Coronary artery (tissue), 2 donors: ENCODE measurements at regions not wholly inside any gene's neighbourhood (a gene's known extent, or its start where the extent isn't known, plus 50 kb on each side); places are given as distances from the start of the nearest gene placed in this dataset.

Source experiments
- DNase-seq: peaks from one replicate; pipeline ENCODE4 v3.0.0-alpha.2; 2017; ENCODE audit warnings: low spot score
- H3K27ac ChIP-seq, 2 donors: fragments of 200-600 bp; sonication (generic); one replicate each; pipeline ENCODE4 v1.5.1; 2016 to 2019
- H3K4me3 ChIP-seq: fragments of 200-600 bp; sonication (generic); 2 replicates; pipeline ENCODE4 v1.5.1; 2016; ENCODE audit warnings: mild to moderate bottlenecking, moderate library complexity
- TF ChIP-seq, protein P1 (sequence below): fragments of 200-600 bp; sonication (generic); IDR thresholded peaks from one replicate; pipeline ENCODE4 v1.5.1; 2019; ENCODE audit warnings: antibody characterized with exemption

DNA sequence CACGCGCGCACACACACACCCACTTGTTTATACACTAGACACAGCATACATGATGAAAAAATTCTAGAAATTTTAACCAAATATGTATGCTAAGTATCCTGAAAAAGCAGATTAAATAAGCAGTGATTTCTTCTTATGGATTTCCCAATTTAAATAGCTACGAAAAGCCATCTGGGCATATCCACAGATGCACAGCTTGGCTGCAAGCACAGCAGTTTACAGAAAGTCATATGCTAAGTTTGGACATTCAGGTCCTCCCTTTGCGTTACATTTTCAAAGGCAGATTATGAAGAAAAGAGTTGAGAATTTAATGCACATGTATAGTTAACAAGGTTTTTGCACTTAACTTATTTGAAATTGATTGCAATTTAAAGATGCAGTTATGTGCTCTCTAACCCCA, 542.2 kb upstream of the EPHA5 start:
- H3K4me3 ChIP-seq, result no peak overlapping the region
- no peak overlapping the region for H3K27ac ChIP-seq
- TF ChIP-seq, protein P1, sequence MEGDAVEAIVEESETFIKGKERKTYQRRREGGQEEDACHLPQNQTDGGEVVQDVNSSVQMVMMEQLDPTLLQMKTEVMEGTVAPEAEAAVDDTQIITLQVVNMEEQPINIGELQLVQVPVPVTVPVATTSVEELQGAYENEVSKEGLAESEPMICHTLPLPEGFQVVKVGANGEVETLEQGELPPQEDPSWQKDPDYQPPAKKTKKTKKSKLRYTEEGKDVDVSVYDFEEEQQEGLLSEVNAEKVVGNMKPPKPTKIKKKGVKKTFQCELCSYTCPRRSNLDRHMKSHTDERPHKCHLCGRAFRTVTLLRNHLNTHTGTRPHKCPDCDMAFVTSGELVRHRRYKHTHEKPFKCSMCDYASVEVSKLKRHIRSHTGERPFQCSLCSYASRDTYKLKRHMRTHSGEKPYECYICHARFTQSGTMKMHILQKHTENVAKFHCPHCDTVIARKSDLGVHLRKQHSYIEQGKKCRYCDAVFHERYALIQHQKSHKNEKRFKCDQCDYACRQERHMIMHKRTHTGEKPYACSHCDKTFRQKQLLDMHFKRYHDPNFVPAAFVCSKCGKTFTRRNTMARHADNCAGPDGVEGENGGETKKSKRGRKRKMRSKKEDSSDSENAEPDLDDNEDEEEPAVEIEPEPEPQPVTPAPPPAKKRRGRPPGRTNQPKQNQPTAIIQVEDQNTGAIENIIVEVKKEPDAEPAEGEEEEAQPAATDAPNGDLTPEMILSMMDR, result no peak
- no peak for DNase-seq

DNA sequence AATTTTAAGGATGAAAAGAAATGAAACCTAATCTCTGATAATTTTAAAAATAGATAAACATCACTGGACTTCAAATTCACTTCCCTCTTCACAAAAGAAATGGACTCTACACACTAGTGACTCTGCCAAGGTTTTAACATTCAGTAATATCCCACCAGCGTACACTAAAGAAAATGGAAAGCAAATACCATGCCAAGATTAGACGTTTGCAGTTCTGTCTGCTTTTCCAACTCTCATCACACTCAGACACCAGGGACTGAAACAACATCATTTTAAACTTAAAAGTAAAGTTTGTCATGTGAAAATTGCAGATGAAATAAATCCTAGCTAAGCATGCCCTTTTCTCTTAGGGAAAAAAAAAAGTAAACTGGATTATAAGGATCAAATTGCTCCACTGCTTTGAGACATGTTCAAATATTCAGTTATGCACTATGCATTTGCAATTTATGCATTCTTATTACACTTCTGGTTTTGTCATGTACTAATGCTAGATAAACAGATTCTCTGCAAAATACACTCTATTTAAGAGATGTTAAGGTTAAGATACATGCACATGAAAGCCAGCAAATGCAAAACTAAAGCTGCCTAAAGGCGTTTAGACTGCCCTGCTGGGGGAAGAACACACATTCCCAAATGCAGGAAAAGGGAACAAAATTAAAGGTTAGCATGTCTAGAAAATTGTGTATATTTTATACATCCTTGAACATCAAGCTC, 534.4 kb upstream of the EPHA5 start:
- TF ChIP-seq, protein P1, result no peak
- Histone ChIP-seq H3K4me3 (no peak overlapping the region), H3K27ac (no peak overlapping the region)
- DNase-seq, result no peak

DNA sequence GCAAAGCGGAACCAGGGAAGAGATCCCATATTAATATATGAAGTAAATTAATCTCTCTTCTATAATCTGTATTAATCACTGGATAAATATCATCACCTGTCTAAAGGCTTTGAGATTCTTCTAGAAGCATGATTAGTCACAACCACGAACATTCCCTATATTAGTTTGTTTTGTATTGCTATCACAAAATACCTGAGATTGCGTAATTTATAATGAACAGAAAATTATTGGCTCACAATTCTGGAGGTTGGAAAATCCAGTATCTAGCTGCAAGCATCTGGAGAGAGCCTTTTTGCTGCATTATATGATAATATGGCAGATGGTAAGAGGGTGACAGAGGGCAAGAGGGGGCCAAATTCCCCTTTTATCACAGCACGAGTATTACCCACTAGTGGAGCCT, 532.6 kb upstream of the EPHA5 start:
- TF ChIP-seq, protein P1, result no peak
- no peak overlapping the region for H3K27ac ChIP-seq
- H3K4me3 ChIP-seq, result no peak overlapping the region
- DNase-seq, result no peak

DNA sequence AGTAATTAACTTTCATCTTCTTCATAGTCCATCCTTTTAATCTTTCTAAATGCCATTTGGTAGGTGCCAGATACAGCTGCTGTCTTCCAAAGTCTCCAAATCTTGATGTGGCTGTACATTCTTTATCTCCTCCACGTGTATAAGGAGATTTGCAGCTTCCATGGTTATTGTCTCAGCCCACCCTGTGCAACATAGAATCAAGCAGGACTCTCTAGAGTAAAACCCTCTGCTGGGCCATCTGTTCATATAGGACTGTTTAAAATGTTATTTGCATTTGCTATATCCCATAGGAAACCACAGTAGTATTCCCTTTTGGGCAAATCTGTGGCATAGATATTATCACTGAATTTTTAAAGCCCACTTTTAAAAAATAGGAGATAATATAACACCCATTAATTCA, 527.2 kb upstream of the EPHA5 start:
- Histone ChIP-seq H3K4me3 (no peak overlapping the region), H3K27ac (no peak overlapping the region)
- TF ChIP-seq, protein P1, result no peak
- DNase-seq, result no peak

DNA sequence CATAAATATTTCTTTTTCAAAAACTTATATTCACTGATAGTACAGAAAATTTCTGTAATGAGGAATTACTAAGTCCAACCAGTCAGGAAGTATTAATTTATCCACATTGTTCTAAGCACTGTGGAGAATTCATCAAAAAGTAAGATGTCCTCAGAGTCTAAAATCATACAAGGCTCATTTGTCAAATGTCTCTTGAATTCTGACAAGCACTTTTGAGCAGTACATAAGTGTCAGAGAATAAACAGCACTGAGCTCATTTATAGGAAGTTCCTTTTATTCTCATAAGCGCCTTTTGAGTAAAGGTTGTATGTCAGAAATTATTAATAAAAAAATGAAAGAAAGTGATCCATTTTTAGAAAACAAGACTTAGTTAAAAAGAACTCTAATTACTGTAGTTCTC, 523.2 kb upstream of the EPHA5 start:
- Histone ChIP-seq H3K4me3 (no peak overlapping the region), H3K27ac (no peak overlapping the region)
- TF ChIP-seq, protein P1, result no peak
- DNase-seq, result no peak

DNA sequence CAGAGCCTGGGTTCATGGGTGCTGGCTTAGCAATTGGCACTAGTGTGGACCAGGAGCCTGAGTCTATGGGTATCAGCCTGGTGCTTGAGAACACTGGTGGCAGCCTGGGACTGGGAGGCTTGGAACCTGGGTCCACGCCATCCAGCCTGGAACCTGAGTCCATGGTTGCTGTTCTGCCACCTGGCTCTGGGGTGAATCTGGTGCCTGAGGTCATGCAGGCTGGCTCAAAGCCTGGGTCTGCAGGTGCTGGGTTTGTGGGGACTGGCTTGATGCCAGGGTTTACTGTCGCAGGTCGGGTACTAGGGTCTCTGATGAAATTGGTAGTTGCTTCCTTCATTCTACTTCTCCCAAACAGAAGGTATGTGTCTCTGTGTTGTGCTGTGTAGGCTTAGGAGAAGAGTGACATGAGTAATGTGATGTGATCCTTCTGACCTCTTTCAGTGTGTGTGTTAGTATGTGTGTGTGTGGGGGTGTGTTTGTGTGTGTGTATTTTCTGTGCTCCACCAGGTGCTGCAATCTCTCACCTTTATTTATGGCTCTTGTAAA, 517.0 kb upstream of the EPHA5 start:
- DNase-seq, result no peak

More for the DNA sequence above, 517.0 kb upstream of the EPHA5 start:
- TF ChIP-seq, protein P1, result no peak
- Histone ChIP-seq H3K4me3 (no peak overlapping the region), H3K27ac (no peak overlapping the region)
